Natural killer cell (primary cell): ENCODE measurements at regions not wholly inside any gene's neighbourhood (a gene's known extent, or its start where the extent isn't known, plus 50 kb on each side); places are given as distances from the start of the nearest gene placed in this dataset.

Experiments used
- ATAC-seq, 3 donors: fragments of 150-1000 bp in 2 of 3; fragments of 200-7000 bp in 1 of 3; cut with Tn5 transposase; 1 replicate in 1 of 3; 2 replicates in 2 of 3; pipeline ENCODE4 v1.10.0; 2021; ENCODE audit warnings: mild to moderate bottlenecking in 2 of 3, moderate library complexity in 2 of 3
- DNase-seq, 2 donors: peaks; one replicate each; pipeline versions ENCODE4 v3.0.0 to v3.0.0-alpha.2; 2013 to 2021; ENCODE audit warnings: mixed read lengths in 1 of 2
- H3K27ac ChIP-seq: one replicate; pipeline ENCODE4 v1.5.1; 2013; ENCODE audit warnings: mild to moderate bottlenecking, low read length
- H3K27me3 ChIP-seq: one replicate; pipeline ENCODE4 v1.6.1; 2013; ENCODE audit warnings: low read length; ENCODE audit not compliant: control insufficient read depth, insufficient read depth
- H3K36me3 ChIP-seq: one replicate; pipeline ENCODE4 v1.6.1; 2013; ENCODE audit warnings: low read length; ENCODE audit not compliant: control insufficient read depth, insufficient read depth
- H3K4me1 ChIP-seq: one replicate; pipeline ENCODE4 v1.6.1; 2013; ENCODE audit warnings: low read length; ENCODE audit not compliant: control insufficient read depth, insufficient read depth
- H3K4me3 ChIP-seq: one replicate; pipeline ENCODE4 v1.5.1; 2013; ENCODE audit warnings: low read length
- H3K9me3 ChIP-seq: one replicate; pipeline ENCODE4 v1.6.1; 2013; ENCODE audit warnings: low read length; ENCODE audit not compliant: control insufficient read depth, insufficient read depth
- H3K27ac Mint-ChIP-seq, 2 donors: one replicate each; pipeline ENCODE4 v1.8.0; 2022; ENCODE audit warnings: mild to moderate bottlenecking in 2 of 2, mixed read lengths in 2 of 2, moderate library complexity in 1 of 2
- H3K27me3 Mint-ChIP-seq, 2 donors: one replicate each; pipeline ENCODE4 v1.8.0; 2022; ENCODE audit warnings: low read depth in 2 of 2, mixed read lengths in 2 of 2
- H3K36me3 Mint-ChIP-seq: one replicate; pipeline ENCODE4 v1.8.0; 2022; ENCODE audit warnings: mixed read lengths
- H3K4me1 Mint-ChIP-seq, 2 donors: one replicate each; pipeline ENCODE4 v1.8.0; 2022; ENCODE audit warnings: mixed read lengths in 2 of 2
- H3K4me3 Mint-ChIP-seq: one replicate; pipeline ENCODE4 v1.8.0; 2022; ENCODE audit warnings: mild to moderate bottlenecking, moderate library complexity, mixed read lengths
- H3K9me3 Mint-ChIP-seq, 2 donors: one replicate each; pipeline ENCODE4 v1.8.0; 2022; ENCODE audit warnings: mixed read lengths in 2 of 2
- WGBS: methylation state at CpG from one replicate; pipeline ENCODE4 v1.1.7; 2013; ENCODE audit warnings: missing lambda C conversion rate; ENCODE audit not compliant: insufficient coverage; 5-methylcytosine and 5-hydroxymethylcytosine counted together
- intact Hi-C: fragments of 100-400 bp; cut with micrococcal nuclease; formaldehyde crosslinking; loops from one replicate; pipeline ENCODE4 v1.14.2; 2022
- TF ChIP-seq, protein P1 (sequence below): fragments of 200-600 bp; IDR thresholded peaks from one replicate; pipeline ENCODE4 v1.8.0; 2022; ENCODE audit warnings: antibody characterized with exemption

DNA sequence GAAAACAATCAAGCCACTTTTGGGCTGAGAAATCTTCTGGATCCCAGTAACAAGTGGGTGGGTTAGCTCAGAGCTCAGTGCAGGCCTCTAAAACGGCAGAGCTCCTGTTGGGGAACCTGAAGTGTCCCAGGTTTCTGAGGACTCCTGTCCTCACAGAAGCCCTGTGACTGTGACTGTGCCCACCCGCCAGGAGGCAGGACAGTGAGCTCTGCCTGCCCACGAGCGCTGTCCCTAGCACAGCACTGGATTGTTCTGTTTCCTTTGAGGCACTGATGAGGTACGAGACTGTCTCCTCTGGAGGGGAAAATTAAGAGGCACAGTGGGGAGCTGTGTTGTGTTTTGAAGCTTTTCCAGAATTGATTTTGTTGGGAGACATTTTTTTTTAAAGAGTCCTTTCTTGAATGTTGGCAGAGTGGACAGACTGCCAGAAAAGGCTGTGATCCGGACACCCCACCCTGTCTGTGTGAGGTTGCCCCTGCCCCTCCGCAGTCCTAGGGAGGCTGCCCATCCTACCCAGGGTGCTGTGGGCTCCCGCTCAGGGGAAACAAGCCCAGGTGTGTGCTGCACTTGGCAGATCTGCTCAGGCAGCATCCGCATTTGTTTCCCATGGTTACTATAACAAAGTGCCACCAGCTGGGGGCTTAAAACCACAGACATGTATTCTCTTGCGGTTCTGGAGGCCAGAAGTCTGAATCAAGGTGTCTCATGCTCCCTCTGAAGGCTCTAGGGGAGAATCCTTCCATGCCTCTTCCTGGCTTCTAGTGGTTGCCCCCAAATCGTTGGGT is 66.6 kb upstream of the LARS2 start:
- Mint-ChIP-seq H3K9me3 (no peaks in the 10 kb centered on the region), H3K27me3 (peaks cover 7 to 46% of the 10 kb centered on the region in 2 donors), H3K27ac (no peak overlapping the region), H3K4me1 (no peaks in the 10 kb centered on the region), H3K36me3 (no peaks in the 10 kb centered on the region), H3K4me3 (no peak overlapping the region)
- no peak overlapping the region for H3K27ac ChIP-seq
- no peaks in the 10 kb centered on the region for H3K4me1 ChIP-seq
- 60% methylated on average over 11 of the region's 11 CpGs for WGBS
- H3K36me3 ChIP-seq: no peaks in the 10 kb centered on the region
- intact Hi-C loops: no loop called here
- TF ChIP-seq, protein P1, sequence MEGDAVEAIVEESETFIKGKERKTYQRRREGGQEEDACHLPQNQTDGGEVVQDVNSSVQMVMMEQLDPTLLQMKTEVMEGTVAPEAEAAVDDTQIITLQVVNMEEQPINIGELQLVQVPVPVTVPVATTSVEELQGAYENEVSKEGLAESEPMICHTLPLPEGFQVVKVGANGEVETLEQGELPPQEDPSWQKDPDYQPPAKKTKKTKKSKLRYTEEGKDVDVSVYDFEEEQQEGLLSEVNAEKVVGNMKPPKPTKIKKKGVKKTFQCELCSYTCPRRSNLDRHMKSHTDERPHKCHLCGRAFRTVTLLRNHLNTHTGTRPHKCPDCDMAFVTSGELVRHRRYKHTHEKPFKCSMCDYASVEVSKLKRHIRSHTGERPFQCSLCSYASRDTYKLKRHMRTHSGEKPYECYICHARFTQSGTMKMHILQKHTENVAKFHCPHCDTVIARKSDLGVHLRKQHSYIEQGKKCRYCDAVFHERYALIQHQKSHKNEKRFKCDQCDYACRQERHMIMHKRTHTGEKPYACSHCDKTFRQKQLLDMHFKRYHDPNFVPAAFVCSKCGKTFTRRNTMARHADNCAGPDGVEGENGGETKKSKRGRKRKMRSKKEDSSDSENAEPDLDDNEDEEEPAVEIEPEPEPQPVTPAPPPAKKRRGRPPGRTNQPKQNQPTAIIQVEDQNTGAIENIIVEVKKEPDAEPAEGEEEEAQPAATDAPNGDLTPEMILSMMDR: no peak
- DNase-seq (peak in 1 of 2 donors; percentile 15), ATAC-seq (no peak)
- no peaks in the 10 kb centered on the region for H3K9me3 ChIP-seq
- no peaks in the 10 kb centered on the region for H3K27me3 ChIP-seq
- H3K4me3 ChIP-seq: no peak overlapping the region

DNA sequence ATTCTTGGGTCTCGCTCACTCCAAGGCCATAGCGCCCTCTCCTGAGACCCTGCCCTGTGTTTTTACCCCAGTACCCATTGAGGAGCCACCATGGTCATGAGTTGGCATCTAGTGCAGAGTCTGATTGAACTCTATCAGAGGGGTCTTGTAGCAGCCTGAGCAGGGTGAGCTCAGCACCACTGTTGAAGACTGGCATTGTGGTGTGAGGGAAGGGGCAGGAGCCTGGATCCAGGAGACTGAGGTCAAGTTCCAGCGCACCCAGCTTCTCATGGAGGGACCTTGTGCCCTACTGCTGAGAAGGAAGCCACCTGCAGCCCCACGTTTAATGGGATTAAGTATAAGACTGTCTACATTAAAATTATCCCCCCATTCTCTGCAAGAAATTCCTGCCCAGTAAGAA is 65.8 kb upstream of the LARS2 start:
- DNase-seq (no peak), ATAC-seq (no peak)
- no peak overlapping the region for H3K27ac ChIP-seq
- Mint-ChIP-seq H3K27me3 (peaks cover 10 to 46% of the 10 kb centered on the region in 2 donors), H3K9me3 (no peaks in the 10 kb centered on the region), H3K36me3 (no peaks in the 10 kb centered on the region), H3K4me1 (no peaks in the 10 kb centered on the region), H3K4me3 (no peak overlapping the region), H3K27ac (no peak overlapping the region)
- H3K4me3 ChIP-seq: no peak overlapping the region
- intact Hi-C loops: no loop called here
- H3K27me3 ChIP-seq: no peaks in the 10 kb centered on the region
- no peaks in the 10 kb centered on the region for H3K9me3 ChIP-seq
- H3K4me1 ChIP-seq: no peaks in the 10 kb centered on the region
- TF ChIP-seq, protein P1: no peak
- no peaks in the 10 kb centered on the region for H3K36me3 ChIP-seq
- 83% methylated on average over 3 of the region's 4 CpGs for WGBS

DNA sequence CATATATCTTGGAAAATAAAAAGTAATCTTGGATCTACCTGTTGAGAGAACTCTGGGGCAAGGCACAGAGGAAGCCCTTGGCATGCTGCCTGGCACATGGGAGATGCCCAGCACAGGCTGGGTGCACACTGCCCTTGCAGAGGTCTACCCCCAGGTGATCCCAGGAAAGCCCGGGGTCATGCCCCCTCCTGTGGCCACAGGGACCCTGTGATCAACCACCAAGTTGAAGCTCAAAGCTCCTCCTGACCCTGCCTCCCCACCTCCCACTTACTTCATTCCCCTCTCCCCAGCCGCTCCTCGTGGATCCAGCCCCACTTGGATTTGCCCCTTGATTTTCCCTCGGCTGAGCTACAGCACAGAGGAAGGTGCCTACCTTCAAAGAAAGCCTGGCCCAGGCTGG is 62.7 kb upstream of the LARS2 start:
- DNase-seq (no peak), ATAC-seq (no peak)
- Histone ChIP-seq H3K36me3 (no peaks in the 10 kb centered on the region), H3K9me3 (no peaks in the 10 kb centered on the region), H3K27me3 (no peaks in the 10 kb centered on the region), H3K4me1 (no peaks in the 10 kb centered on the region), H3K4me3 (no peak overlapping the region), H3K27ac (no peak overlapping the region)
- Mint-ChIP-seq H3K4me3 (no peak overlapping the region), H3K27ac (no peak overlapping the region), H3K36me3 (no peaks in the 10 kb centered on the region), H3K4me1 (no peaks in the 10 kb centered on the region), H3K27me3 (peaks cover 15 to 39% of the 10 kb centered on the region in 2 donors), H3K9me3 (no peaks in the 10 kb centered on the region)
- TF ChIP-seq, protein P1: no peak
- intact Hi-C loops: no loop called here
- 93% methylated on average over 4 of the region's 4 CpGs for WGBS

DNA sequence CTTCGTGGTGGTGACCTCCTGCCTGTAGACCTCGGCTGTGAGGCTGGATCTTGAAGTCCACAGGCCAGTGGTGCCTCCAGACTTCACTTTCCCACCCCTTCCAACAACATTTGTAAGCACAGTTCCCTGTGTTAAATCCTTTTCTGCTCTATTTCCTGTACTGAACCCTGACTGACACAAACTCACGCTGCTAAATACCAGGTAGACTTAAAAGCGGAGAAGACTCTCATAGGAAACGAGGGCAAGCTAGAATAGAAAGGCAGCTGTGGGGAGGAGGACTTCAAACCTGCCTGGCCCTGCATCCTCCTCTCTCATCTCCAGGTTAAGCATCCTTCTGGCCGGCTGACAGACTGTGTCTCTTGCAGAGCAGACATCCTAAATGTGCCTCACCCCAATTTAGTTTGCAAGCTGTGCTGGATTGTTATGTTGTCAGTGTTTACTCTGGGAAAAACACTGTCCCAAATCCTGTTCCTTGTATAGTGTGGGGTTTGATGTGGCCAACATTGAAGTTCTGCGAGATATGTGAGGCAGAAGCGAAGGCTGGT is 58.5 kb upstream of the LARS2 start:
- TF ChIP-seq, protein P1: no peak
- Mint-ChIP-seq H3K36me3 (no peaks in the 10 kb centered on the region), H3K27me3 (peaks cover 17 to 33% of the 10 kb centered on the region in 2 donors), H3K9me3 (no peaks in the 10 kb centered on the region), H3K4me1 (no peaks in the 10 kb centered on the region), H3K4me3 (no peak overlapping the region), H3K27ac (no peak overlapping the region)
- ATAC-seq (no peak), DNase-seq (peak in 1 of 2 donors; percentile 6)
- no peaks in the 10 kb centered on the region for H3K36me3 ChIP-seq
- H3K4me1 ChIP-seq: no peaks in the 10 kb centered on the region
- no peak overlapping the region for H3K27ac ChIP-seq
- no peak overlapping the region for H3K4me3 ChIP-seq
- 54% methylated on average over 4 of the region's 8 CpGs for WGBS
- no peaks in the 10 kb centered on the region for H3K27me3 ChIP-seq
- intact Hi-C loops: no loop called here
- H3K9me3 ChIP-seq: no peaks in the 10 kb centered on the region
